ENCODE measurements at regions not wholly inside any gene's neighbourhood (a gene's known extent, or its start where the extent isn't known, plus 50 kb on each side); places are given as distances from the start of the nearest gene placed in this dataset.

- no peak for TF ChIP-seq TSHZ1 (CRISPR knock-in tag; IDR thresholded peaks at IDR 0.05)
- no peak for TF ChIP-seq PBX2 (CRISPR knock-in tag; IDR thresholded peaks at IDR 0.05; ENCODE audit: low read depth)
- peak; percentile 84 for TF ChIP-seq PBX2 (tag; conservative IDR thresholded peaks at IDR 0.05; ENCODE audit: low read depth)
- TF ChIP-seq ZNF3 (CRISPR knock-in tag; IDR thresholded peaks at IDR 0.05) = no peak
- TF ChIP-seq SOX6 (IDR thresholded peaks at IDR 0.05) = 0 out of 2 replicates have a peak, but pooled peaks have one; percentile 17
- TF ChIP-seq HLTF (IDR thresholded peaks at IDR 0.05) = no peak
- TF ChIP-seq MEIS2 (IDR thresholded peaks at IDR 0.05; ENCODE audit: partially characterized antibody) = peak; percentile 91
- no peak for TF ChIP-seq SAFB (IDR thresholded peaks at IDR 0.05; ENCODE audit: borderline replicate concordance, low read depth, low read length)
- TF ChIP-seq ZBTB40 (IDR thresholded peaks at IDR 0.05) = no peak
- no peak for TF ChIP-seq ZBTB40 (CRISPR knock-in tag; IDR thresholded peaks at IDR 0.05)
- no peak for TF ChIP-seq ZBTB8A (IDR thresholded peaks at IDR 0.05; ENCODE audit: partially characterized antibody)
- no peak for TF ChIP-seq NR2C2 (CRISPR knock-in tag; IDR thresholded peaks at IDR 0.05)
- no peak for TF ChIP-seq NR2C2 (tag; IDR thresholded peaks at IDR 0.05)
- no peak for TF ChIP-seq ZNF253 (CRISPR knock-in tag; conservative IDR thresholded peaks at IDR 0.05)
- no peak for TF ChIP-seq NFE2 (IDR thresholded peaks at IDR 0.05; ENCODE audit: low read depth)
Measured at GRCh38 chr13:30049692-30050091, 199.3 kb upstream of the UBL3 start (continued).
